Activated CD8-positive, alpha-beta memory T cell treated with anti-CD3 and anti-CD28 coated beads, Interleukin-2, amount 10 ng/mL, durations not matched to agents 7 days and 5 days (primary cell): ENCODE measurements at regions not wholly inside any gene's neighbourhood (a gene's known extent, or its start where the extent isn't known, plus 50 kb on each side); places are given as distances from the start of the nearest gene placed in this dataset.

Experiments used
- ATAC-seq: fragments of 150-1000 bp; cut with Tn5 transposase; one replicate; pipeline ENCODE4 v1.10.0; 2021; ENCODE audit warnings: moderate library complexity
- CTCF ChIA-PET: fragments of 350-600 bp; sonication (Branson Sonifier 250); formaldehyde crosslinking; loops from one replicate; lab custom pipeline; 2021; ENCODE audit warnings: antibody characterized with exemption; lab: Charles Lee
- DNase-seq: peaks from one replicate; pipeline ENCODE4 v3.0.0-alpha.2; 2020
- H3K27ac Mint-ChIP-seq: one replicate; pipeline ENCODE4 v1.8.0; 2021; ENCODE audit warnings: mild to moderate bottlenecking, mixed read lengths
- H3K27me3 Mint-ChIP-seq: one replicate; pipeline ENCODE4 v1.8.0; 2021; ENCODE audit warnings: mixed read lengths
- H3K36me3 Mint-ChIP-seq: one replicate; pipeline ENCODE4 v1.8.0; 2021; ENCODE audit warnings: mild to moderate bottlenecking, mixed read lengths
- H3K4me1 Mint-ChIP-seq: one replicate; pipeline ENCODE4 v1.8.0; 2021; ENCODE audit warnings: mixed read lengths
- H3K4me3 Mint-ChIP-seq: one replicate; pipeline ENCODE4 v1.8.0; 2021; ENCODE audit warnings: mild to moderate bottlenecking, moderate library complexity, mixed read lengths
- H3K9me3 Mint-ChIP-seq: one replicate; pipeline ENCODE4 v1.8.0; 2022; ENCODE audit warnings: low read depth, mixed read lengths

GRCh38 chr5:22908129-22908528, 55.0 kb upstream of the CDH12 start:
- H3K27ac Mint-ChIP-seq = no peak overlapping the region
- ATAC-seq = no peak
- no peaks in the 10 kb centered on the region for H3K27me3 Mint-ChIP-seq
- no peaks in the 10 kb centered on the region for H3K36me3 Mint-ChIP-seq
- H3K9me3 Mint-ChIP-seq = peaks cover under 1% of the 10 kb centered on the region
- no peaks in the 10 kb centered on the region for H3K4me1 Mint-ChIP-seq
- H3K4me3 Mint-ChIP-seq = no peak overlapping the region
- no peak for DNase-seq
- CTCF ChIA-PET = no interaction called here
